ENCODE measurements at regions not wholly inside any gene's neighbourhood (a gene's known extent, or its start where the extent isn't known, plus 50 kb on each side); places are given as distances from the start of the nearest gene placed in this dataset.

DNA sequence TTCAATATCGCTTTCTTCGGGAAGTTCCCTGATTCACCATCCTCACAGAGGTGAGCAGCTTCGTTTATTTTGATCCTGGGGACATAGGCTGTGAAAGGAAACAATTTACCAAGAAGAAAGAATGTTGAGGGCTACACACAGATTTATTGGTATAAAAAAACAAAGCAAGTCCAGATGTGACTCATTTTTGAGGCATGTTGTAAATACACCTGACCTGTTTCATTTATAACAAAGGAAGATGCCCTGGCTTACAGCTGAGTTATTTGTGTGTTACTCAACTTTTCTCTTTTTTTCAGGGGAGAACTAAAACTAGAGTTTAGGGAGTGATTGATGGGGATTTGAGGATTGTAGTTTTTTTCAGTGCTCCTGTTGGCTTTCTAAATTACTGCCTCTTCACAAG, 489.5 kb downstream of the CBLN4 start:
- Mint-ChIP-seq H3K27ac (no peak overlapping the region), H3K27me3 (no peaks in the 10 kb centered on the region), H3K4me1 (no peaks in the 10 kb centered on the region), H3K4me3 (no peak overlapping the region), H3K9me3 (ENCODE audit: insufficient read depth) (peaks cover 2% of the 10 kb centered on the region)
- H4K20me1 ChIP-seq (ENCODE audit: control insufficient read depth, insufficient read depth, low read length, poor library complexity, severe bottlenecking) = no peaks in the 10 kb centered on the region
- no peaks in the 10 kb centered on the region for H3K4me1 ChIP-seq (ENCODE audit: control insufficient read depth in 2 of 2, insufficient read depth in 2 of 2, low read length in 2 of 2)
- H3K36me3 ChIP-seq (replicated peaks in 1 of 2; ENCODE audit: control extremely low read depth in 1 of 2, control insufficient read depth in 1 of 2, extremely low read depth in 1 of 2, insufficient read depth in 2 of 2, low read length in 1 of 2) = no peaks in the 10 kb centered on the region
- no peak for DNase-seq
- no peak overlapping the region for H3K27ac ChIP-seq (ENCODE audit: low read length in 2 of 2)
- no peak overlapping the region for H3K4me2 ChIP-seq (replicated peaks; ENCODE audit: low read depth, low read length, poor library complexity, severe bottlenecking)
- WGBS (ENCODE audit: insufficient coverage) = no CpG with 5 or more reads among the region's 3 CpGs
- no peak overlapping the region for H2AFZ ChIP-seq (ENCODE audit: insufficient read depth, low read depth, low read length, poor library complexity, severe bottlenecking)
- H3K4me3 ChIP-seq (ENCODE audit: control extremely low read depth in 1 of 5, extremely low read depth in 1 of 5, insufficient read depth in 1 of 5, low read depth in 2 of 5, low read length in 4 of 5) = no peak overlapping the region
- no peak for ATAC-seq (ENCODE audit: low read depth)
- intact Hi-C loops (cut with micrococcal nuclease) = no loop called here
- no peaks in the 10 kb centered on the region for H3K27me3 ChIP-seq (replicated peaks in 1 of 4; ENCODE audit: control extremely low read depth in 1 of 4, control insufficient read depth in 3 of 4, insufficient read depth in 4 of 4, low read length in 3 of 4)
- TF ChIP-seq, protein P1, sequence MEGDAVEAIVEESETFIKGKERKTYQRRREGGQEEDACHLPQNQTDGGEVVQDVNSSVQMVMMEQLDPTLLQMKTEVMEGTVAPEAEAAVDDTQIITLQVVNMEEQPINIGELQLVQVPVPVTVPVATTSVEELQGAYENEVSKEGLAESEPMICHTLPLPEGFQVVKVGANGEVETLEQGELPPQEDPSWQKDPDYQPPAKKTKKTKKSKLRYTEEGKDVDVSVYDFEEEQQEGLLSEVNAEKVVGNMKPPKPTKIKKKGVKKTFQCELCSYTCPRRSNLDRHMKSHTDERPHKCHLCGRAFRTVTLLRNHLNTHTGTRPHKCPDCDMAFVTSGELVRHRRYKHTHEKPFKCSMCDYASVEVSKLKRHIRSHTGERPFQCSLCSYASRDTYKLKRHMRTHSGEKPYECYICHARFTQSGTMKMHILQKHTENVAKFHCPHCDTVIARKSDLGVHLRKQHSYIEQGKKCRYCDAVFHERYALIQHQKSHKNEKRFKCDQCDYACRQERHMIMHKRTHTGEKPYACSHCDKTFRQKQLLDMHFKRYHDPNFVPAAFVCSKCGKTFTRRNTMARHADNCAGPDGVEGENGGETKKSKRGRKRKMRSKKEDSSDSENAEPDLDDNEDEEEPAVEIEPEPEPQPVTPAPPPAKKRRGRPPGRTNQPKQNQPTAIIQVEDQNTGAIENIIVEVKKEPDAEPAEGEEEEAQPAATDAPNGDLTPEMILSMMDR (IDR thresholded peaks at IDR 0.05) = no peak
- no peak for TF ChIP-seq EZH2 (IDR thresholded peaks at IDR 0.05; ENCODE audit: borderline replicate concordance, insufficient read depth, low read depth, low read length, poor library complexity, severe bottlenecking)
- H3K9ac ChIP-seq (ENCODE audit: low read length) = no peak overlapping the region
- POLR2A ChIA-PET = no interaction called here
- CTCF ChIA-PET = no interaction called here
- H3K9me3 ChIP-seq (ENCODE audit: control extremely low read depth in 1 of 3, control insufficient read depth in 2 of 3, insufficient read depth in 1 of 3, low read length in 2 of 3) = no peaks in the 10 kb centered on the region
- no peaks in the 10 kb centered on the region for H3K79me2 ChIP-seq (ENCODE audit: control insufficient read depth, insufficient read depth, low read length)

- Histone ChIP-seq H3K79me2 (ENCODE audit: control insufficient read depth, insufficient read depth, low read length) (no peaks in the 10 kb centered on the region), H3K4me2 (replicated peaks; ENCODE audit: low read depth, low read length, poor library complexity, severe bottlenecking) (no peak overlapping the region), H2AFZ (ENCODE audit: insufficient read depth, low read depth, low read length, poor library complexity, severe bottlenecking) (no peak overlapping the region), H3K27me3 (replicated peaks in 1 of 4; ENCODE audit: control extremely low read depth in 1 of 4, control insufficient read depth in 3 of 4, insufficient read depth in 4 of 4, low read length in 3 of 4) (no peaks in the 10 kb centered on the region), H4K20me1 (ENCODE audit: control insufficient read depth, insufficient read depth, low read length, poor library complexity, severe bottlenecking) (no peaks in the 10 kb centered on the region), H3K36me3 (replicated peaks in 1 of 2; ENCODE audit: control extremely low read depth in 1 of 2, control insufficient read depth in 1 of 2, extremely low read depth in 1 of 2, insufficient read depth in 2 of 2, low read length in 1 of 2) (no peaks in the 10 kb centered on the region), H3K27ac (ENCODE audit: low read length in 2 of 2) (no peak overlapping the region), H3K4me3 (ENCODE audit: control extremely low read depth in 1 of 5, extremely low read depth in 1 of 5, insufficient read depth in 1 of 5, low read depth in 2 of 5, low read length in 4 of 5) (no peak overlapping the region), H3K4me1 (ENCODE audit: control insufficient read depth in 2 of 2, insufficient read depth in 2 of 2, low read length in 2 of 2) (no peaks in the 10 kb centered on the region), H3K9me3 (ENCODE audit: control extremely low read depth in 1 of 3, control insufficient read depth in 2 of 3, insufficient read depth in 1 of 3, low read length in 2 of 3) (no peaks in the 10 kb centered on the region), H3K9ac (ENCODE audit: low read length) (no peak overlapping the region)
- intact Hi-C loops (cut with micrococcal nuclease) = no loop called here
- no peak for DNase-seq
- Mint-ChIP-seq H3K27me3 (no peaks in the 10 kb centered on the region), H3K4me3 (no peak overlapping the region), H3K27ac (no peak overlapping the region), H3K9me3 (ENCODE audit: insufficient read depth) (peaks cover 2% of the 10 kb centered on the region), H3K4me1 (no peaks in the 10 kb centered on the region)
- TF ChIP-seq EZH2 (IDR thresholded peaks at IDR 0.05; ENCODE audit: borderline replicate concordance, insufficient read depth, low read depth, low read length, poor library complexity, severe bottlenecking) = no peak
- TF ChIP-seq, protein P1 (IDR thresholded peaks at IDR 0.05) = no peak
- POLR2A ChIA-PET = no interaction called here
- WGBS (ENCODE audit: insufficient coverage) = 100% methylated on average over 1 of the region's 2 CpGs
- ATAC-seq (ENCODE audit: low read depth) = no peak
- CTCF ChIA-PET = no interaction called here
Observed at GRCh38 chr20:55514531-55514930, 490.8 kb downstream of the CBLN4 start.
